Neutrophil (primary cell): ENCODE measurements at regions not wholly inside any gene's neighbourhood (a gene's known extent, or its start where the extent isn't known, plus 50 kb on each side); places are given as distances from the start of the nearest gene placed in this dataset.

Experiments used
- H3K27ac ChIP-seq: fragments of 200-600 bp; sonication (generic); 2 replicates; pipeline ENCODE4 v1.5.1; 2016; ENCODE audit warnings: mild to moderate bottlenecking, moderate library complexity
- H3K27me3 ChIP-seq: fragments of 200-600 bp; sonication (generic); 2 replicates; pipeline ENCODE4 v1.6.0; 2016; ENCODE audit warnings: mild to moderate bottlenecking
- H3K36me3 ChIP-seq: fragments of 200-600 bp; sonication (generic); 2 replicates; pipeline ENCODE4 v1.5.1; 2017
- H3K4me1 ChIP-seq, 2 experiments: fragments of 200-600 bp in 1 of 2; sonication (generic) in 1 of 2; 1 replicate in 1 of 2; 2 replicates in 1 of 2; pipeline versions ENCODE4 v1.5.1 to v1.6.1; 2013 to 2016; ENCODE audit warnings: low read depth in 1 of 2, low read length in 1 of 2, mild to moderate bottlenecking in 1 of 2, moderate library complexity in 1 of 2; ENCODE audit not compliant: control insufficient read depth in 1 of 2, insufficient read depth in 1 of 2
- H3K4me3 ChIP-seq, 2 experiments: fragments of 200-600 bp in 1 of 2; sonication (generic) in 1 of 2; 1 replicate in 1 of 2; 2 replicates in 1 of 2; pipeline ENCODE4 v1.5.1; 2013 to 2016; ENCODE audit warnings: low read depth in 1 of 2, low read length in 1 of 2, mild to moderate bottlenecking in 1 of 2, moderate library complexity in 1 of 2
- H3K9me3 ChIP-seq: fragments of 200-600 bp; sonication (generic); 2 replicates; pipeline ENCODE4 v1.5.1; 2016
- CTCF ChIP-seq: fragments of 200-600 bp; sonication (generic); IDR thresholded peaks from 2 replicates; pipeline ENCODE4 v1.5.1; 2016; ENCODE audit warnings: antibody characterized with exemption

GRCh38 chr2:434625-435024 lies 146.7 kb upstream of the ALKAL2 start:
- Histone ChIP-seq H3K4me3 (no peak overlapping the region), H3K27ac (no peak overlapping the region), H3K4me1 (no peaks in the 10 kb centered on the region), H3K36me3 (no peaks in the 10 kb centered on the region), H3K9me3 (no peaks in the 10 kb centered on the region), H3K27me3 (peaks cover 17% of the 10 kb centered on the region)
- no peak for TF ChIP-seq CTCF

- H3K27me3 ChIP-seq: peaks cover 25% of the 10 kb centered on the region
- H3K9me3 ChIP-seq: no peaks in the 10 kb centered on the region
- no peak for TF ChIP-seq CTCF
These were observed 145.3 kb upstream of the ALKAL2 start for GRCh38 chr2:433216-433615.

GRCh38 chr2:430291-431040 lies 142.6 kb upstream of the ALKAL2 start:
- Histone ChIP-seq H3K36me3 (no peaks in the 10 kb centered on the region), H3K27ac (no peak overlapping the region), H3K9me3 (no peaks in the 10 kb centered on the region), H3K4me1 (no peaks in the 10 kb centered on the region), H3K4me3 (no peak overlapping the region), H3K27me3 (peaks cover 25% of the 10 kb centered on the region)
- no peak for TF ChIP-seq CTCF

More at GRCh38 chr2:433216-433615, 145.3 kb upstream of the ALKAL2 start:
- Histone ChIP-seq H3K4me3 (no peak overlapping the region), H3K27ac (no peak overlapping the region), H3K36me3 (no peaks in the 10 kb centered on the region), H3K4me1 (no peaks in the 10 kb centered on the region)

GRCh38 chr2:429575-430254 lies 141.8 kb upstream of the ALKAL2 start:
- TF ChIP-seq CTCF: no peak
- Histone ChIP-seq H3K27me3 (peaks cover 25% of the 10 kb centered on the region), H3K27ac (no peak overlapping the region), H3K36me3 (no peaks in the 10 kb centered on the region), H3K9me3 (no peaks in the 10 kb centered on the region), H3K4me1 (no peaks in the 10 kb centered on the region), H3K4me3 (no peak overlapping the region)

GRCh38 chr2:429142-429541 lies 141.3 kb upstream of the ALKAL2 start:
- Histone ChIP-seq H3K27ac (no peak overlapping the region), H3K4me1 (no peaks in the 10 kb centered on the region), H3K36me3 (no peaks in the 10 kb centered on the region), H3K4me3 (no peak overlapping the region), H3K27me3 (peaks cover 25% of the 10 kb centered on the region), H3K9me3 (no peaks in the 10 kb centered on the region)
- no peak for TF ChIP-seq CTCF
